ENCODE measurements at regions not wholly inside any gene's neighbourhood (a gene's known extent, or its start where the extent isn't known, plus 50 kb on each side); places are given as distances from the start of the nearest gene placed in this dataset.

DNA sequence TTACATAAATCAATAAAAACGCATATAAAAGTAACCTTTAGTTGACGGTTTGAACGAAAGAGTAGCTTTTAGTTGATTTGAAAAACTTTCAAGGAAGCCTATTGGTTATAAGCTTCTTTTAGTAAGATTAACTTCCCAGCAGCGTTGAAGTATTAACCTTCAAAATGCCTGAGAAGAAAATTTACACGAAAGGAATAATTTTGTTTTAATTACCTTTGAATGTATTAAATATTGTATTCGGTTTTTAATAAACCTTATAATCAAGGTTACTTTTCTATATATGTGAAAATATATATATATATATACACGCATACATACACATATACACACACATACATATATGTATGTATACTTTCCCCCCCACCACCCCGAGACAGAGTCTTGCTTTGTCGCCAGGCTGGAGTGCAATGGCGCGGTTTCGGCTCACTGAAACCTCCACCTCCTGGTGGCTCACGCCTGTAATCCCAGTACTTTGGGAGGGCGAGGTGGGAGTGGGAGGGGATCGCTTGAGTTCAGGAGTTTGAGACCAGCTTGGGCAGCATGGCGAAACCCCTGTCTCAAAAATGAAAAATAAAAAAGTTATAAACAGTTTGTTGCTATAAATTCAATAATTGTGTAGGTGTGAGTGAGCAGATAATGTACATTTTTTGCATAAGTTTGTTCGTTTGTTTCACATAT, 57.6 kb upstream of the EZH2 start (continued):
- TF ChIP-seq HDGF (IDR thresholded peaks at IDR 0.05), result no peak
- no peak for TF ChIP-seq POLR2AphosphoS5 (IDR thresholded peaks at IDR 0.05; ENCODE audit: low read length)
- TF ChIP-seq SKIL (IDR thresholded peaks at IDR 0.05; ENCODE audit: low read depth, poor library complexity, severe bottlenecking), result no peak
- TF ChIP-seq POLR2A (IDR thresholded peaks at IDR 0.05; ENCODE audit: low read depth, low read length), result no peak
- TF ChIP-seq STAT1 (conservative IDR thresholded peaks at IDR 0.05), result no peak
- TF ChIP-seq, protein P1, sequence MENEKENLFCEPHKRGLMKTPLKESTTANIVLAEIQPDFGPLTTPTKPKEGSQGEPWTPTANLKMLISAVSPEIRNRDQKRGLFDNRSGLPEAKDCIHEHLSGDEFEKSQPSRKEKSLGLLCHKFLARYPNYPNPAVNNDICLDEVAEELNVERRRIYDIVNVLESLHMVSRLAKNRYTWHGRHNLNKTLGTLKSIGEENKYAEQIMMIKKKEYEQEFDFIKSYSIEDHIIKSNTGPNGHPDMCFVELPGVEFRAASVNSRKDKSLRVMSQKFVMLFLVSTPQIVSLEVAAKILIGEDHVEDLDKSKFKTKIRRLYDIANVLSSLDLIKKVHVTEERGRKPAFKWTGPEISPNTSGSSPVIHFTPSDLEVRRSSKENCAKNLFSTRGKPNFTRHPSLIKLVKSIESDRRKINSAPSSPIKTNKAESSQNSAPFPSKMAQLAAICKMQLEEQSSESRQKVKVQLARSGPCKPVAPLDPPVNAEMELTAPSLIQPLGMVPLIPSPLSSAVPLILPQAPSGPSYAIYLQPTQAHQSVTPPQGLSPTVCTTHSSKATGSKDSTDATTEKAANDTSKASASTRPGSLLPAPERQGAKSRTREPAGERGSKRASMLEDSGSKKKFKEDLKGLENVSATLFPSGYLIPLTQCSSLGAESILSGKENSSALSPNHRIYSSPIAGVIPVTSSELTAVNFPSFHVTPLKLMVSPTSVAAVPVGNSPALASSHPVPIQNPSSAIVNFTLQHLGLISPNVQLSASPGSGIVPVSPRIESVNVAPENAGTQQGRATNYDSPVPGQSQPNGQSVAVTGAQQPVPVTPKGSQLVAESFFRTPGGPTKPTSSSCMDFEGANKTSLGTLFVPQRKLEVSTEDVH (IDR thresholded peaks at IDR 0.05; ENCODE audit: low read depth, partially characterized antibody), result no peak
- TF ChIP-seq ZNF217 (IDR thresholded peaks at IDR 0.05), result no peak
- TF ChIP-seq GABPA (IDR thresholded peaks at IDR 0.05; ENCODE audit: low read depth), result no peak
- TF ChIP-seq SUPT20H (IDR thresholded peaks at IDR 0.05; ENCODE audit: borderline replicate concordance, control insufficient read depth, low read depth, low read length), result no peak
- TF ChIP-seq POU2F2 (IDR thresholded peaks at IDR 0.05; ENCODE audit: borderline replicate concordance, low read depth, low read length), result no peak
- peak; percentile 15; the same call in 1 of the 2 replicates for TF ChIP-seq SMC3 (IDR thresholded peaks at IDR 0.05; ENCODE audit: borderline replicate concordance, low read length)

Measured in GM12878 (cell line).